ENCODE measurements at regions not wholly inside any gene's neighbourhood (a gene's known extent, or its start where the extent isn't known, plus 50 kb on each side); places are given as distances from the start of the nearest gene placed in this dataset.

DNA sequence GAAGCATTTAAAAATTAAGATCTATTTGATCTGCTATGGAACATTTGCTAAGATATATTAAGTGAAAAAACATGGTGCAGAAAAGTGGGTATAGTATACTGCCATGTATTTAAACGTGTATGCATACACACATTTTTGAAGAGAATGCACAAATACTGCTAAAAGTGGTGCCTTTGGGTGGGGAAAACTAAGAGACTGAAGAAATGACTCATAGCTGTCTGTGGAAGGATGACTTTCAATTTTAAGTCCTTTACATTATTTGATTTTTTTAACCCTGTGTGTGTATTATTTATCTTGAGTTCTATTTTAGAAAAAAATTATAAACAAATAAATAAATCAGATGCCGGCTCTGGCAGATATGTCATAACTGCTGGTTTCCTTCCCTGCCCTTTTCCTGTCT lies 120.7 kb upstream of the SLIT3 start:
- Mint-ChIP-seq H3K27ac (no peak overlapping the region), H3K4me3 (no peak overlapping the region), H3K4me1 (no peaks in the 10 kb centered on the region), H3K9me3 (peaks cover 0 to 2% (median 0%) of the 10 kb centered on the region in 7 donors), H3K27me3 (peaks cover 6% of the 10 kb centered on the region), H3K36me3 (no peaks in the 10 kb centered on the region)
- H3K27me3 ChIP-seq (ENCODE audit: control insufficient read depth, insufficient read depth, low read length): no peaks in the 10 kb centered on the region
- no peaks in the 10 kb centered on the region for H3K9me3 ChIP-seq (ENCODE audit: control insufficient read depth in 2 of 2, low read length in 2 of 2)
- no peaks in the 10 kb centered on the region for H3K36me3 ChIP-seq (ENCODE audit: control insufficient read depth, insufficient read depth, low read length)
- ATAC-seq (ENCODE audit: low read depth in 2 of 2): no peak
- no peak overlapping the region for H3K27ac ChIP-seq (ENCODE audit: insufficient read depth, low read length, poor library complexity, severe bottlenecking)
- no peaks in the 10 kb centered on the region for H3K4me1 ChIP-seq (ENCODE audit: control insufficient read depth, insufficient read depth, low read length, poor library complexity, severe bottlenecking)
- no peak for DNase-seq
- H3K4me3 ChIP-seq (ENCODE audit: low read depth, low read length): no peak overlapping the region

DNA sequence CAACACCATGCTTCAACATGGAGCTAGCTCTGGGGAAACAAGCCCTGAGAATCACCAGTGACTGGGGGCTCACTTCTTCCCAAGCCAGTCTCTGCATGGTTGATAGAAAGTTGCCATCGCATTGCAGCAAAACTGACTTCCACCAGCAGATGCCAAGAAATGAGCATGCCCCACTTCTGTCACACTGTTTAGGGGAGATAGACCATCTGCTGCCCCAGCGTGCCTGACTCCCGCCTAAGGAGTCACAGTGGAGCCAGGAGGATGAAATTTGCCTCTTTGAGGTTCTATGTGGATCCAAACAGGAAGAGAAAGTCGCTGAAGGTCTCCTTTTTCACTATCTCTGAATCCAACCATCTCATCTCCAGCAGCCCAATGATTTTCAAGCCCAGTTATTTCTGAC lies 116.7 kb upstream of the SLIT3 start:
- no peak for ATAC-seq (ENCODE audit: low read depth in 2 of 2)
- Histone ChIP-seq H3K4me3 (ENCODE audit: low read depth, low read length) (no peak overlapping the region), H3K27ac (ENCODE audit: insufficient read depth, low read length, poor library complexity, severe bottlenecking) (no peak overlapping the region), H3K27me3 (ENCODE audit: control insufficient read depth, insufficient read depth, low read length) (no peaks in the 10 kb centered on the region), H3K4me1 (ENCODE audit: control insufficient read depth, insufficient read depth, low read length, poor library complexity, severe bottlenecking) (no peaks in the 10 kb centered on the region), H3K9me3 (ENCODE audit: control insufficient read depth in 2 of 2, low read length in 2 of 2) (no peaks in the 10 kb centered on the region), H3K36me3 (ENCODE audit: control insufficient read depth, insufficient read depth, low read length) (no peaks in the 10 kb centered on the region)
- Mint-ChIP-seq H3K27me3 (peaks cover 6% of the 10 kb centered on the region), H3K27ac (no peak overlapping the region), H3K4me1 (no peaks in the 10 kb centered on the region), H3K36me3 (no peaks in the 10 kb centered on the region), H3K9me3 (peaks cover 0 to 4% (median 0%) of the 10 kb centered on the region in 7 donors), H3K4me3 (no peak overlapping the region)
- DNase-seq: no peak

DNA sequence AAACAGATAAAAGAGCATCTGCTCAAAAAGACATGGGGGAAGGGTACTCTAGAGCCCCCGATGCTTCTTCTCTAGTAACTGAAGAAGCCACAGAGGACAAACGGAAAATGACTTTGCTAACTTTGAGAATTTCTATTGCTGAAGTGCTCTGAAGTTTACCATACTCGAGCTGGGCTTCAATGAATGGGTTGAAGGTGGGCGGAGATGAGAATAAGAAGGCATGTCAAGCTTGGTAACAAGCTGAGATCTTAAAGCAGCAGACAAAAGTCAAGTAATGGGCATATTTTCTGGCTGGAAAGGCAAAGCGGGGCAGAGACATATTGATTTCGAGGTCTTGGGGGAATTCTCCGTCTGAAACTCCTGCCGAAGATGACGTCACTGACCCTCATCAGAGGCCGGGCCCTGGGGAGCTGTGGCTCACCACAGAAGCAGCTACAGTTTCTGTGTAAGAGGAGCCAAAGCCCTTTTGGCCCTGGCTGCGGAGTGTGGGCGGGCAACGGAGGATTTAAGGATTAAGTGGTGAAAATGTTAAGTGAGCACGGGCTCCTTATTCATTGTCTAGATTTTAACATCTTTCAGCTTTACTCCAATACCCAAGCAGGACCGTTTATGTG lies 115.8 kb upstream of the SLIT3 start:
- Mint-ChIP-seq H3K27ac (no peak overlapping the region), H3K4me1 (no peaks in the 10 kb centered on the region), H3K9me3 (peaks cover 0 to 4% (median 0%) of the 10 kb centered on the region in 7 donors), H3K4me3 (no peak overlapping the region), H3K27me3 (peaks cover 6% of the 10 kb centered on the region), H3K36me3 (no peaks in the 10 kb centered on the region)
- H3K36me3 ChIP-seq (ENCODE audit: control insufficient read depth, insufficient read depth, low read length): no peaks in the 10 kb centered on the region
- H3K27ac ChIP-seq (ENCODE audit: insufficient read depth, low read length, poor library complexity, severe bottlenecking): no peak overlapping the region
- H3K4me1 ChIP-seq (ENCODE audit: control insufficient read depth, insufficient read depth, low read length, poor library complexity, severe bottlenecking): no peaks in the 10 kb centered on the region
- no peaks in the 10 kb centered on the region for H3K9me3 ChIP-seq (ENCODE audit: control insufficient read depth in 2 of 2, low read length in 2 of 2)
- H3K27me3 ChIP-seq (ENCODE audit: control insufficient read depth, insufficient read depth, low read length): no peaks in the 10 kb centered on the region
- ATAC-seq (ENCODE audit: low read depth in 2 of 2) (no peak), DNase-seq (no peak)
- no peak overlapping the region for H3K4me3 ChIP-seq (ENCODE audit: low read depth, low read length)

DNA sequence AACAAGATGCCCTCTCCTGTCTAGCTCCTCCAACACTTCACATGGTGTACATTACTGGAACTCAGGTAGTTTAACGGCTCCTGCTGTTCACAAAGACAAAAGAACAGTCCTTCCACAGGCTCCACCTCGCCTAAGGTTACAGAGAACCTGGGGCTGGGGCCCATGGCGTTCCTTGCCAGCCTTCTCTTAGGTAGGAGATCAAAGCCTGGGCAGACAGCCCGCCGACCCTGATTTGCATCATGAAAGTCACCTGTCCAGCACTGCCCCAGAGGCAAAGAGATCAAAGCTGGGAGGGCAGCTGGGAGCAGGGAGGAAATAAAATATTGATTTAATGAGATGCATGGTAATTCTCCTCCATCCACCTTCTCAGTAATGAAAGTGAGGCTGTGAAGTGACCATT lies 115.0 kb upstream of the SLIT3 start:
- no peak overlapping the region for H3K27ac Mint-ChIP-seq
- H3K4me3 Mint-ChIP-seq: no peak overlapping the region
- no peaks in the 10 kb centered on the region for H3K9me3 ChIP-seq (ENCODE audit: control insufficient read depth in 2 of 2, low read length in 2 of 2)
- no peak overlapping the region for H3K27ac ChIP-seq (ENCODE audit: insufficient read depth, low read length, poor library complexity, severe bottlenecking)
- ATAC-seq (ENCODE audit: low read depth in 2 of 2) (no peak), DNase-seq (no peak)
- no peaks in the 10 kb centered on the region for H3K27me3 ChIP-seq (ENCODE audit: control insufficient read depth, insufficient read depth, low read length)
- H3K36me3 ChIP-seq (ENCODE audit: control insufficient read depth, insufficient read depth, low read length): no peaks in the 10 kb centered on the region
- H3K4me3 ChIP-seq (ENCODE audit: low read depth, low read length): no peak overlapping the region
- H3K4me1 Mint-ChIP-seq: no peaks in the 10 kb centered on the region
- peaks cover 6% of the 10 kb centered on the region for H3K27me3 Mint-ChIP-seq
- no peaks in the 10 kb centered on the region for H3K4me1 ChIP-seq (ENCODE audit: control insufficient read depth, insufficient read depth, low read length, poor library complexity, severe bottlenecking)
- peaks cover 0 to 4% (median 0%) of the 10 kb centered on the region in 7 donors for H3K9me3 Mint-ChIP-seq
- no peaks in the 10 kb centered on the region for H3K36me3 Mint-ChIP-seq

DNA sequence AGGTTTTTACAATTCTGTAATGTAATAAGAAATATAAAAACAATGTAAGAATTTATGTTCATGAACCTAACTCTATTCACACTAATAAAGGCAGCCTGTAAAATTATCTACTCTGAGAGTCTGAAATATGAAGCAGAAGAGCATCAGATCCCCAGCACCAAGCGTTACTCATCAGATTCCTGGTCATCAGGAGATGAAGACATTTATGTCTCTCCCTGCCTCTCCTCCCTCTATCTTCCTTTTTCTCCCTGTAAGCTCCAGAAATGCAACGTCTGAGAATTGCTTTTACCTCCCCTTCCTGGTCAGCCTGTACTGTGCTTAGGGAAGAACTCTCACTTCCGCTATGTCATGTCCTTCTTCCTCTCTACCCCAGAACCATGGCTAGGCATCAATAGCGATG lies 114.4 kb upstream of the SLIT3 start:
- Mint-ChIP-seq H3K9me3 (peaks cover 0 to 4% (median 0%) of the 10 kb centered on the region in 7 donors), H3K4me1 (no peaks in the 10 kb centered on the region), H3K4me3 (no peak overlapping the region), H3K36me3 (no peaks in the 10 kb centered on the region), H3K27me3 (peaks cover 3% of the 10 kb centered on the region), H3K27ac (no peak overlapping the region)
- H3K9me3 ChIP-seq (ENCODE audit: control insufficient read depth in 2 of 2, low read length in 2 of 2): no peaks in the 10 kb centered on the region
- H3K4me1 ChIP-seq (ENCODE audit: control insufficient read depth, insufficient read depth, low read length, poor library complexity, severe bottlenecking): no peaks in the 10 kb centered on the region
- no peak for DNase-seq
- H3K4me3 ChIP-seq (ENCODE audit: low read depth, low read length): no peak overlapping the region
- H3K36me3 ChIP-seq (ENCODE audit: control insufficient read depth, insufficient read depth, low read length): no peaks in the 10 kb centered on the region
- no peaks in the 10 kb centered on the region for H3K27me3 ChIP-seq (ENCODE audit: control insufficient read depth, insufficient read depth, low read length)
- no peak for ATAC-seq (ENCODE audit: low read depth in 2 of 2)
- no peak overlapping the region for H3K27ac ChIP-seq (ENCODE audit: insufficient read depth, low read length, poor library complexity, severe bottlenecking)

DNA sequence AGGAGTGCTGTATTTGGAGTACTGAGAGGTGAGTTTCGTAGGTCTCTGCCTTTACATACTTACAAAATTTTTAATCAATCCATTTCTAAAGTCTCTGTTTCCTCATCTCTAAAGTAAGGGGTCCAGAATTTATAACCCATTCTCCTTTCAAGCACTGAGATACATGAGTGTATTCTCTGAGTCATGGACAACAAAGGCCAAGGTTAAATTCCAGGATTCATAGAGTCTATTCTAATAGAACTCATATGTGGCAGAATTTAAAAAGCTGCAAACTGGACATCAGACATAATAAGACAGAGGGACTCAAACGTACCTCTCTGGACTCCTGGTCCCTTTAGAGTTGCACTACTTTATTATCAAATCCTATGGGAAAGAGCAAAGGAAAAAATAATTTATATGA lies 112.5 kb upstream of the SLIT3 start:
- H3K9me3 Mint-ChIP-seq: peaks cover 0 to 4% (median 0%) of the 10 kb centered on the region in 7 donors
- H3K27me3 Mint-ChIP-seq: peaks cover 1% of the 10 kb centered on the region
- no peaks in the 10 kb centered on the region for H3K36me3 ChIP-seq (ENCODE audit: control insufficient read depth, insufficient read depth, low read length)
- no peaks in the 10 kb centered on the region for H3K4me1 ChIP-seq (ENCODE audit: control insufficient read depth, insufficient read depth, low read length, poor library complexity, severe bottlenecking)
- DNase-seq (no peak), ATAC-seq (ENCODE audit: low read depth in 2 of 2) (no peak)
- no peak overlapping the region for H3K27ac Mint-ChIP-seq
- H3K4me1 Mint-ChIP-seq: no peaks in the 10 kb centered on the region
- no peak overlapping the region for H3K4me3 Mint-ChIP-seq
- no peaks in the 10 kb centered on the region for H3K9me3 ChIP-seq (ENCODE audit: control insufficient read depth in 2 of 2, low read length in 2 of 2)
- H3K27ac ChIP-seq (ENCODE audit: insufficient read depth, low read length, poor library complexity, severe bottlenecking): no peak overlapping the region
- no peaks in the 10 kb centered on the region for H3K27me3 ChIP-seq (ENCODE audit: control insufficient read depth, insufficient read depth, low read length)
- H3K36me3 Mint-ChIP-seq: no peaks in the 10 kb centered on the region
- H3K4me3 ChIP-seq (ENCODE audit: low read depth, low read length): no peak overlapping the region

DNA sequence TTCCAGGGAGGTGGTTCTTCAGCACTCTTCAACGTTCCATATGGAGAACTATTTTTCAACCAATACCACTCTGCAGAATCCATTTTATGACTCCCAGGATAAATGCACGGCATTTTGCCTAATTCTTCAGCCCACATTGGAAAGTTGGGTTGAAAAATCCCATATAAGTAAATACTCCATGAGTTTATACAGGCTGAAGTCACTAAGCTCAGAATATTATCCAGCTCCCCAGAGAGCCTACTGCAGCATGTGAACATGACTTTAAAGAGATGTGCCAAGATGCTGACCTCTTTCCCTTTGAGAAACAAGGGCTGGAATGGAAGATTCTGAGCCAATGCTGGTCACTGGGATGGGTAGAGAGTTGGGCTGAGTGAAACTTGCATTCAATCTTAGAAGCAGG lies 111.9 kb upstream of the SLIT3 start:
- no peaks in the 10 kb centered on the region for H3K9me3 ChIP-seq (ENCODE audit: control insufficient read depth in 2 of 2, low read length in 2 of 2)
- Mint-ChIP-seq H3K36me3 (no peaks in the 10 kb centered on the region), H3K9me3 (peaks cover 0 to 4% (median 0%) of the 10 kb centered on the region in 7 donors), H3K4me3 (no peak overlapping the region), H3K4me1 (no peaks in the 10 kb centered on the region), H3K27me3 (peaks cover 4% of the 10 kb centered on the region), H3K27ac (no peak overlapping the region)
- H3K4me3 ChIP-seq (ENCODE audit: low read depth, low read length): no peak overlapping the region
- no peaks in the 10 kb centered on the region for H3K36me3 ChIP-seq (ENCODE audit: control insufficient read depth, insufficient read depth, low read length)
- H3K27ac ChIP-seq (ENCODE audit: insufficient read depth, low read length, poor library complexity, severe bottlenecking): no peak overlapping the region
- no peaks in the 10 kb centered on the region for H3K27me3 ChIP-seq (ENCODE audit: control insufficient read depth, insufficient read depth, low read length)
- no peaks in the 10 kb centered on the region for H3K4me1 ChIP-seq (ENCODE audit: control insufficient read depth, insufficient read depth, low read length, poor library complexity, severe bottlenecking)
- no peak for DNase-seq
- ATAC-seq (ENCODE audit: low read depth in 2 of 2): no peak

DNA sequence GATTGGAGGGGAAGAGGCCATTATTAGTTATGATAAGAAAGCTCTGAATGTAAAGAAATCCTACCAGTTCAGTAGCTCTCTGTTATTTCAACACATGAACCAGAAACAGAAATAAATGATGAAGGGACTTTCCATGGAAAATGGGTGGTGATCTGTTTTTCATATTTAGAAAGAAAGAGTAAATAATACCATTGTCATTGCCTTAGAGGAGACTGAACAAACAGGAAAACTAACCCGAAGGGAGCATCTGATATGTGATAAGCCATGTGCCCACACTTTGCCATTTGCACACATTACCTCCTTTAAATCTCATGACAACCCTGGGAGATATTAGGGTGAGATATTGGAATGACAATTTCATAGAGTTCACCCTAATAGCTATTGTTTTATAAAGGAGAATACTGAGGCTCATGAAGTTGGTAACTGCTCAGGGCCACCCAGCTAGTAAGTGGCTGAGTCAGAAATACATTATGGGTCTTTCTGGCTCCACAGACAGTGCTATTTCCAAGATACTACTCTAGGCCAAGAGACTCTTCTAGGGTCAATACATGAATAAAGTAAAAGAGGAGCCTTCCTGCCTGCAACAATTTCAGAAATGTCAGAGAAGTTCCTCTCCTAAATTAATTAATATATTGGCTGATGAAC lies 111.0 kb upstream of the SLIT3 start:
- Histone ChIP-seq H3K4me1 (ENCODE audit: control insufficient read depth, insufficient read depth, low read length, poor library complexity, severe bottlenecking) (no peaks in the 10 kb centered on the region), H3K9me3 (ENCODE audit: control insufficient read depth in 2 of 2, low read length in 2 of 2) (no peaks in the 10 kb centered on the region), H3K27me3 (ENCODE audit: control insufficient read depth, insufficient read depth, low read length) (no peaks in the 10 kb centered on the region), H3K4me3 (ENCODE audit: low read depth, low read length) (no peak overlapping the region), H3K36me3 (ENCODE audit: control insufficient read depth, insufficient read depth, low read length) (no peaks in the 10 kb centered on the region), H3K27ac (ENCODE audit: insufficient read depth, low read length, poor library complexity, severe bottlenecking) (no peak overlapping the region)
- Mint-ChIP-seq H3K27me3 (peaks cover 11% of the 10 kb centered on the region), H3K4me1 (no peaks in the 10 kb centered on the region), H3K27ac (no peak overlapping the region), H3K4me3 (no peak overlapping the region), H3K9me3 (peaks cover 0 to 4% (median 0%) of the 10 kb centered on the region in 7 donors), H3K36me3 (no peaks in the 10 kb centered on the region)
- no peak for DNase-seq
- no peak for ATAC-seq (ENCODE audit: low read depth in 2 of 2)
